ENCODE measurements at regions not wholly inside any gene's neighbourhood (a gene's known extent, or its start where the extent isn't known, plus 50 kb on each side); places are given as distances from the start of the nearest gene placed in this dataset.

- H3K36me3 Mint-ChIP-seq (ENCODE audit: low read depth), result no peaks in the 10 kb centered on the region
- no peak for TF ChIP-seq CTCF (IDR thresholded peaks at IDR 0.05)
- POLR2A ChIA-PET, result no interaction called here
- H3K9me3 Mint-ChIP-seq, result peaks cover 6% of the 10 kb centered on the region
- H3K27ac Mint-ChIP-seq, result no peak overlapping the region
- no peak overlapping the region for H3K4me3 Mint-ChIP-seq
- H3K4me1 Mint-ChIP-seq, result no peaks in the 10 kb centered on the region
- ATAC-seq (ENCODE audit: low read depth) (no peak), DNase-seq (no peak)
- CTCF ChIA-PET, result no interaction called here
- intact Hi-C loops (cut with micrococcal nuclease), result no loop called here
- H3K27me3 Mint-ChIP-seq, result no peaks in the 10 kb centered on the region
Measured at GRCh38 chr4:14237911-14238310, 610.4 kb upstream of the BOD1L1 start.

- no peak for TF ChIP-seq CTCF (IDR thresholded peaks at IDR 0.05)
- POLR2A ChIA-PET, result no interaction called here
Measured at GRCh38 chr4:14241574-14241973, 614.0 kb upstream of the BOD1L1 start.

GRCh38 chr4:14247767-14248166, 620.2 kb upstream of the BOD1L1 start:
- TF ChIP-seq CTCF (IDR thresholded peaks at IDR 0.05), result no peak
- H3K36me3 Mint-ChIP-seq (ENCODE audit: low read depth), result no peaks in the 10 kb centered on the region
- intact Hi-C loops (cut with micrococcal nuclease), result no loop called here
- no peaks in the 10 kb centered on the region for H3K27me3 Mint-ChIP-seq
- peaks cover 1% of the 10 kb centered on the region for H3K4me1 Mint-ChIP-seq
- H3K4me3 Mint-ChIP-seq, result no peak overlapping the region
- peaks cover 1% of the 10 kb centered on the region for H3K9me3 Mint-ChIP-seq
- ATAC-seq (ENCODE audit: low read depth), result no peak
- ChIA-PET CTCF (no interaction called here), POLR2A (no interaction called here)
- H3K27ac Mint-ChIP-seq, result no peak overlapping the region
- no peak for DNase-seq

More at GRCh38 chr4:14241574-14241973, 614.0 kb upstream of the BOD1L1 start:
- CTCF ChIA-PET, result no interaction called here
- Mint-ChIP-seq H3K27ac (no peak overlapping the region), H3K36me3 (ENCODE audit: low read depth) (no peaks in the 10 kb centered on the region), H3K4me1 (peaks cover 1% of the 10 kb centered on the region), H3K27me3 (no peaks in the 10 kb centered on the region), H3K9me3 (peaks cover 3% of the 10 kb centered on the region), H3K4me3 (no peak overlapping the region)
- DNase-seq (no peak), ATAC-seq (ENCODE audit: low read depth) (no peak)
- intact Hi-C loops (cut with micrococcal nuclease), result no loop called here

GRCh38 chr4:14249226-14249625, 621.7 kb upstream of the BOD1L1 start:
- Mint-ChIP-seq H3K4me1 (peaks cover 1% of the 10 kb centered on the region), H3K27ac (no peak overlapping the region), H3K9me3 (peaks cover 6% of the 10 kb centered on the region), H3K27me3 (no peaks in the 10 kb centered on the region), H3K4me3 (no peak overlapping the region), H3K36me3 (ENCODE audit: low read depth) (no peaks in the 10 kb centered on the region)
- DNase-seq (no peak), ATAC-seq (ENCODE audit: low read depth) (no peak)
- no peak for TF ChIP-seq CTCF (IDR thresholded peaks at IDR 0.05)
- POLR2A ChIA-PET, result no interaction called here
- intact Hi-C loops (cut with micrococcal nuclease), result no loop called here
- CTCF ChIA-PET, result no interaction called here

- no peaks in the 10 kb centered on the region for H3K27me3 Mint-ChIP-seq
- ATAC-seq (ENCODE audit: low read depth) (peak; percentile 62), DNase-seq (peak; percentile 23)
- ChIA-PET POLR2A (no interaction called here), CTCF (no interaction called here)
- H3K4me3 Mint-ChIP-seq, result no peak overlapping the region
- TF ChIP-seq CTCF (IDR thresholded peaks at IDR 0.05), result no peak
- H3K4me1 Mint-ChIP-seq, result no peaks in the 10 kb centered on the region
- intact Hi-C loops (cut with micrococcal nuclease), result loop anchor here (1.0 to 10.0 kb wide), 3 partner anchors 317 to 598 kb away; no protein-coding TSS in a partner anchor
- H3K9me3 Mint-ChIP-seq, result peaks cover 6% of the 10 kb centered on the region
- no peaks in the 10 kb centered on the region for H3K36me3 Mint-ChIP-seq (ENCODE audit: low read depth)
- no peak overlapping the region for H3K27ac Mint-ChIP-seq
Measured at GRCh38 chr4:14254252-14254651, 626.7 kb upstream of the BOD1L1 start.

Data from activated B cell treated with CpG ODN at 0.5 μM for 24 hours (primary cell).